ENCODE measurements at regions not wholly inside any gene's neighbourhood (a gene's known extent, or its start where the extent isn't known, plus 50 kb on each side); places are given as distances from the start of the nearest gene placed in this dataset.

GRCh38 chr18:30583768-30584167 lies 458.8 kb downstream of the DSC3 start:
- Histone ChIP-seq H4K8ac (ENCODE audit: extremely low read depth, insufficient read depth, low read length) (no peak overlapping the region), H2BK15ac (ENCODE audit: low read length) (no peak overlapping the region), H4K20me1 (replicated peaks in 1 of 2; ENCODE audit: control insufficient read depth in 1 of 2, insufficient read depth in 2 of 2, low read length in 2 of 2) (no peaks in the 10 kb centered on the region), H3K4me2 (ENCODE audit: insufficient read depth in 1 of 2, low read depth in 2 of 2, low read length in 2 of 2) (no peak overlapping the region), H3K4ac (replicated peaks; ENCODE audit: insufficient read length, low read depth, low read length) (no peak overlapping the region), H2BK12ac (ENCODE audit: low read depth, low read length) (no peak overlapping the region), H3K27ac (ENCODE audit: low read depth, low read length) (no peak overlapping the region), H3K23me2 (ENCODE audit: low read depth, low read length) (no peaks in the 10 kb centered on the region; the same call in 1 of the 2 replicates), H4K5ac (ENCODE audit: insufficient read length, low read depth, low read length) (no peak overlapping the region), H3K79me2 (ENCODE audit: control insufficient read depth in 1 of 2, insufficient read depth in 2 of 2, low read length in 2 of 2) (no peaks in the 10 kb centered on the region), H3K36me3 (ENCODE audit: control insufficient read depth in 2 of 4, insufficient read depth in 4 of 4, low read length in 3 of 4) (no peaks in the 10 kb centered on the region), H3K27me3 (replicated peaks in 1 of 4; ENCODE audit: control insufficient read depth in 3 of 4, extremely low read depth in 1 of 4, insufficient read depth in 3 of 4, low read length in 3 of 4) (no peaks in the 10 kb centered on the region), H2AK5ac (ENCODE audit: low read depth, low read length) (no peak overlapping the region), H3K79me1 (ENCODE audit: low read depth, low read length) (no peaks in the 10 kb centered on the region), H2BK20ac (ENCODE audit: low read length) (no peak overlapping the region), H2BK120ac (replicated peaks; ENCODE audit: low read depth, low read length) (no peak overlapping the region), H3K23ac (ENCODE audit: insufficient read length) (no peak overlapping the region), H2BK5ac (ENCODE audit: low read depth, low read length) (no peak overlapping the region), H3K9me3 (ENCODE audit: insufficient read depth in 2 of 2, low read depth in 1 of 2, low read length in 1 of 2) (no peaks in the 10 kb centered on the region), H3K9ac (replicated peaks in 1 of 4; ENCODE audit: extremely low read depth in 1 of 4, low read depth in 3 of 4, low read length in 3 of 4) (no peak overlapping the region), H3K56ac (replicated peaks; ENCODE audit: insufficient read length, low read depth, low read length) (no peak overlapping the region), H3K4me1 (replicated peaks in 1 of 4; ENCODE audit: control insufficient read depth in 3 of 4, insufficient read depth in 4 of 4, low read length in 3 of 4) (no peaks in the 10 kb centered on the region), H3K14ac (ENCODE audit: insufficient read length) (no peak overlapping the region), H4K91ac (replicated peaks; ENCODE audit: insufficient read length, low read length) (no peak overlapping the region), H2AFZ (ENCODE audit: low read length) (no peak overlapping the region), H3K18ac (ENCODE audit: extremely low read depth, low read length) (no peak overlapping the region), H3K4me3 (ENCODE audit: extremely low read depth in 1 of 4, insufficient read depth in 2 of 4, low read depth in 3 of 4, low read length in 4 of 4) (no peak overlapping the region)
- ChIA-PET CTCF (ENCODE audit: partially characterized antibody) (no interaction called here), POLR2A (ENCODE audit: partially characterized antibody) (no interaction called here)
- TF ChIP-seq SIX5 (IDR thresholded peaks at IDR 0.05; ENCODE audit: low read depth, low read length) (no peak), GABPA (IDR thresholded peaks at IDR 0.05; ENCODE audit: borderline replicate concordance, insufficient read depth, low read length) (no peak), SP2 (IDR thresholded peaks at IDR 0.05; ENCODE audit: low read length) (no peak), TCF12 (IDR thresholded peaks at IDR 0.05; ENCODE audit: low read depth, low read length) (no peak), ATF2 (IDR thresholded peaks at IDR 0.05; ENCODE audit: low read length) (no peak), POU5F1 (IDR thresholded peaks at IDR 0.05; ENCODE audit: low read depth, low read length) (no peak), POLR2A (IDR thresholded peaks at IDR 0.05; ENCODE audit: control extremely low read depth in 1 of 2, low read depth in 2 of 2, low read length in 2 of 2) (no peak), JUND (IDR thresholded peaks at IDR 0.05; ENCODE audit: low read length) (no peak), MAFK (IDR thresholded peaks at IDR 0.05; ENCODE audit: low read depth, low read length) (0 out of 2 replicates have a peak, but pooled peaks have one; percentile 12)
- DNase-seq (ENCODE audit: low read depth in 1 of 2, low spot score in 2 of 2) (no peak), FAIRE-seq (no peak)
- WGBS, 2 experiments (ENCODE audit: extremely low coverage in 1 of 2, insufficient coverage in 1 of 2, insufficient read length in 1 of 2, insufficient replicate concordance in 2 of 2, low coverage in 1 of 2, low lambda C conversion rate in 2 of 2, missing lambda C conversion rate in 1 of 2): 72% methylated on average over 1 of the region's 1 CpG; no CpG with 5 or more reads in 1 of the 2 experiments
